A549 (cell line): ENCODE measurements at regions not wholly inside any gene's neighbourhood (a gene's known extent, or its start where the extent isn't known, plus 50 kb on each side); places are given as distances from the start of the nearest gene placed in this dataset.

Experiments used
- ATAC-seq, 2 experiments: fragments of 200-7000 bp in 1 of 2; fragments of >200 bp in 1 of 2; cut with Nextera tagmentation in 1 of 2; cut with Tn5 transposase in 1 of 2; 3 replicates each; pipeline versions ENCODE4 v1.8.0 to v1.9.1; 2018 to 2020; ENCODE audit warnings: mild to moderate bottlenecking in 1 of 2, moderate library complexity in 1 of 2
- CTCF ChIA-PET: fragments of 300-600 bp; sonication (Branson Sonifier 250); formaldehyde crosslinking; extraction: SDS; loops from one replicate; lab custom pipeline; 2021; ENCODE audit warnings: antibody characterized with exemption, inconsistent platforms; lab: Yijun Ruan, JAX
- POLR2A ChIA-PET: fragments of 350-600 bp; formaldehyde crosslinking; extraction: SDS; loops from one replicate; lab custom pipeline; 2021; ENCODE audit warnings: antibody characterized with exemption, inconsistent platforms; lab: Yijun Ruan, JAX
- DNase-seq, 2 experiments: peaks; one replicate each; pipeline versions ENCODE4 v3.0.0 to v3.0.0-alpha.2; 2011 to 2016; ENCODE audit warnings: low read depth in 1 of 2, low spot score in 1 of 2
- FAIRE-seq: peaks from 2 replicates; lab custom pipeline; 2011; peaks lifted over from hg19 to GRCh38; lab: Jason Lieb, UNC
- H3K27ac ChIP-seq, 2 experiments: fragments of >200 bp; sonication (Bioruptor Twin); formaldehyde crosslinking; 3 replicates each; pipeline ENCODE4 v1.5.1; 2016 to 2017
- H3K4me1 ChIP-seq: fragments of >200 bp; sonication (Bioruptor Twin); formaldehyde crosslinking; 3 replicates; pipeline ENCODE4 v1.6.1; 2016
- H3K4me2 ChIP-seq: fragments of >200 bp; sonication (Bioruptor Twin); formaldehyde crosslinking; 3 replicates; pipeline ENCODE4 v1.6.1; 2016
- H3K4me3 ChIP-seq: fragments of >200 bp; sonication (Bioruptor Twin); formaldehyde crosslinking; 3 replicates; pipeline ENCODE4 v1.5.1; 2016
- H3K9me3 ChIP-seq: fragments of >200 bp; sonication (Bioruptor Twin); formaldehyde crosslinking; 3 replicates; pipeline ENCODE4 v1.6.1; 2016
- ATOH8 ChIP-seq: fragments of 250-450 bp; sonication (Bioruptor Pico); IDR thresholded peaks from 2 replicates; pipeline ENCODE4 v1.5.0; 2020; ENCODE audit warnings: low read depth, mild to moderate bottlenecking, moderate library complexity
- CEBPB ChIP-seq, 2 experiments: fragments of >200 bp in 1 of 2; sonication (Bioruptor Twin) in 1 of 2; formaldehyde crosslinking in 1 of 2; IDR thresholded peaks; 2 replicates each; pipeline ENCODE4 v1.6.1; 2012 to 2016
- EHF ChIP-seq: fragments of 250-450 bp; sonication (Bioruptor Pico); IDR thresholded peaks from 2 replicates; pipeline ENCODE4 v1.5.0; 2020; ENCODE audit warnings: mild to moderate bottlenecking
- ELK1 ChIP-seq: fragments of 150-350 bp; IDR thresholded peaks from 2 replicates; pipeline ENCODE4 v1.6.1; 2014; ENCODE audit warnings: low read depth, mild to moderate bottlenecking, low read length
- FOSB ChIP-seq: fragments of 250-450 bp; sonication (Bioruptor Pico); IDR thresholded peaks from 2 replicates; pipeline ENCODE4 v1.5.0; 2020; ENCODE audit warnings: mild to moderate bottlenecking, moderate library complexity
- FOXS1 ChIP-seq: fragments of 250-450 bp; sonication (Bioruptor Pico); IDR thresholded peaks from 2 replicates; pipeline ENCODE4 v1.5.0; 2020; ENCODE audit warnings: mild to moderate bottlenecking, moderate library complexity
- HEYL ChIP-seq: fragments of 250-450 bp; sonication (Bioruptor Pico); IDR thresholded peaks from 2 replicates; pipeline ENCODE4 v1.8.0; 2021; ENCODE audit warnings: mild to moderate bottlenecking, moderate library complexity
- HMGXB4 ChIP-seq: fragments of 250-450 bp; sonication (Bioruptor Pico); IDR thresholded peaks from 2 replicates; pipeline ENCODE4 v1.5.0; 2021; ENCODE audit warnings: mild to moderate bottlenecking, moderate library complexity, borderline replicate concordance
- HOXB5 ChIP-seq: fragments of 250-450 bp; sonication (Bioruptor Pico); IDR thresholded peaks from 2 replicates; pipeline ENCODE4 v1.5.0; 2020; ENCODE audit warnings: mild to moderate bottlenecking, moderate library complexity
- JUNB ChIP-seq: fragments of >200 bp; sonication (Bioruptor Twin); formaldehyde crosslinking; IDR thresholded peaks from 2 replicates; pipeline ENCODE4 v1.6.1; 2016
- MAFK ChIP-seq: fragments of 450-650 bp; IDR thresholded peaks from 2 replicates; pipeline ENCODE4 v1.6.1; 2014; ENCODE audit not compliant: partially characterized antibody
- NFE2L2 ChIP-seq: fragments of 150-350 bp; conservative IDR thresholded peaks from 2 replicates; pipeline ENCODE4 v1.6.1; 2014; ENCODE audit warnings: low read length
- NPAS2 ChIP-seq: fragments of 250-450 bp; sonication (Bioruptor Pico); IDR thresholded peaks from 2 replicates; pipeline ENCODE4 v1.8.0; 2022; ENCODE audit warnings: mild to moderate bottlenecking, moderate library complexity, borderline replicate concordance
- NR3C1 ChIP-seq: fragments of >200 bp; sonication (Bioruptor Twin); formaldehyde crosslinking; IDR thresholded peaks from 3 replicates; pipeline ENCODE4 v1.6.1; 2017
- POLR2A ChIP-seq: IDR thresholded peaks from 2 replicates; pipeline ENCODE4 v1.6.1; 2012; ENCODE audit warnings: mild to moderate bottlenecking, low read length
- POLR2AphosphoS2 ChIP-seq: conservative IDR thresholded peaks from 2 replicates; pipeline ENCODE4 v1.6.1; 2012; ENCODE audit warnings: low read length, improper control_type of control experiment, inconsistent platforms
- RNF2 ChIP-seq: fragments of 200-600 bp; sonication (generic); IDR thresholded peaks from 2 replicates; pipeline ENCODE4 v1.6.1; 2016; ENCODE audit warnings: low read depth, mild to moderate bottlenecking, antibody characterized with exemption, moderate library complexity, borderline replicate concordance
- SMC3 ChIP-seq: fragments of >200 bp; sonication (Bioruptor Twin); formaldehyde crosslinking; IDR thresholded peaks from 3 replicates; pipeline ENCODE4 v1.6.1; 2018; ENCODE audit warnings: inconsistent platforms
- TFCP2L1 ChIP-seq: fragments of 250-450 bp; sonication (Bioruptor Pico); IDR thresholded peaks from 2 replicates; pipeline ENCODE4 v1.5.0; 2021; ENCODE audit warnings: mild to moderate bottlenecking
- TP53 ChIP-seq: fragments of 250-450 bp; sonication (Bioruptor Pico); IDR thresholded peaks from 2 replicates; pipeline ENCODE4 v1.5.0; 2021; ENCODE audit warnings: mild to moderate bottlenecking, moderate library complexity
- ZNF302 ChIP-seq: fragments of 250-450 bp; sonication (Bioruptor Pico); IDR thresholded peaks from 2 replicates; pipeline ENCODE4 v1.9.0; 2021; ENCODE audit warnings: inconsistent platforms, mild to moderate bottlenecking, moderate library complexity
- WGBS: methylation state at CpG from one replicate; pipeline ENCODE4 v1.1.6; 2017; ENCODE audit errors: missing lambda C conversion rate; 5-methylcytosine and 5-hydroxymethylcytosine counted together

- TF ChIP-seq POLR2A (no peak), SMC3 (no peak), CEBPB (IDR thresholded peaks at IDR 0.05) (no peak), FOSB (CRISPR knock-in tag) (no peak), TP53 (CRISPR knock-in tag) (no peak), POLR2AphosphoS2 (no peak)
Measured at GRCh38 chr13:63156816-63157215, 1741.2 kb upstream of the PCDH20 start (continued).

- TF ChIP-seq ATOH8 (CRISPR knock-in tag) (no peak), JUNB (no peak), NR3C1 (no peak), ZNF302 (CRISPR knock-in tag) (no peak), FOSB (CRISPR knock-in tag) (no peak), HMGXB4 (no peak), RNF2 (no peak), TFCP2L1 (no peak)
- FAIRE-seq (no peak), ATAC-seq (no peak), DNase-seq (no peak)
- ChIA-PET CTCF (no interaction called here), POLR2A (no interaction called here)
- H3K4me1 ChIP-seq = no peaks in the 10 kb centered on the region
- H3K4me3 ChIP-seq = no peak overlapping the region
- no peak overlapping the region for H3K4me2 ChIP-seq
- H3K9me3 ChIP-seq = no peaks in the 10 kb centered on the region
- WGBS = 48% methylated on average over 3 of the region's 3 CpGs
- no peak overlapping the region for H3K27ac ChIP-seq
Measured at GRCh38 chr13:63149375-63149774, 1733.7 kb upstream of the PCDH20 start.

GRCh38 chr13:63139277-63139676, 1723.6 kb upstream of the PCDH20 start:
- Histone ChIP-seq H3K4me3 (no peak overlapping the region), H3K27ac (no peak overlapping the region), H3K9me3 (no peaks in the 10 kb centered on the region), H3K4me1 (no peaks in the 10 kb centered on the region), H3K4me2 (no peak overlapping the region)
- FAIRE-seq (no peak), DNase-seq (no peak), ATAC-seq (no peak)
- ChIA-PET CTCF (no interaction called here), POLR2A (no interaction called here)
- TF ChIP-seq NPAS2 (CRISPR knock-in tag) = no peak
- no peak for TF ChIP-seq HEYL
- TF ChIP-seq EHF (CRISPR knock-in tag) = no peak
- TF ChIP-seq MAFK = no peak
- no peak for TF ChIP-seq ATOH8 (CRISPR knock-in tag)
- TF ChIP-seq ELK1 = no peak
- TF ChIP-seq POLR2AphosphoS2 = no peak
- TF ChIP-seq NFE2L2 = no peak
- no peak for TF ChIP-seq HOXB5 (CRISPR knock-in tag)
- no peak for TF ChIP-seq FOXS1 (CRISPR knock-in tag)
- no peak for TF ChIP-seq HMGXB4
